Tibial nerve (tissue), 4 donors: ENCODE measurements at regions not wholly inside any gene's neighbourhood (a gene's known extent, or its start where the extent isn't known, plus 50 kb on each side); places are given as distances from the start of the nearest gene placed in this dataset.

Source experiments
- DNase-seq, 2 donors: peaks; one replicate each; pipeline ENCODE4 v3.0.0-alpha.2; 2019; ENCODE audit warnings: low spot score in 2 of 2
- H3K27ac ChIP-seq, 4 donors: fragments of 200-600 bp; sonication (generic) in 3 of 4; one replicate each; pipeline ENCODE4 v1.5.1; 2017 to 2019; ENCODE audit warnings: mild to moderate bottlenecking in 1 of 4
- H3K27me3 ChIP-seq, 2 donors: fragments of 200-600 bp; sonication (generic) in 1 of 2; one replicate each; pipeline versions ENCODE4 v1.5.1 to v1.6.0; 2017 to 2019
- H3K36me3 ChIP-seq, 3 donors: fragments of 200-600 bp; sonication (generic); one replicate each; pipeline ENCODE4 v1.5.1; 2018 to 2019
- H3K4me1 ChIP-seq, 4 donors: fragments of 200-600 bp; sonication (generic) in 3 of 4; one replicate each; pipeline ENCODE4 v1.5.1; 2017 to 2019
- H3K4me3 ChIP-seq, 4 donors: fragments of 200-600 bp; sonication (generic) in 3 of 4; one replicate each; pipeline ENCODE4 v1.5.1; 2017 to 2019; ENCODE audit warnings: mild to moderate bottlenecking in 1 of 4, moderate library complexity in 1 of 4
- H3K9me3 ChIP-seq, 4 donors: fragments of 200-600 bp; sonication (generic) in 3 of 4; one replicate each; pipeline ENCODE4 v1.5.1; 2017 to 2019
- CTCF ChIP-seq, 5 experiments: fragments of 200-600 bp in 3 of 5; fragments of 450-650 bp in 2 of 5; sonication (generic) in 3 of 5; IDR thresholded peaks; one replicate each; pipeline ENCODE4 v1.5.1; 2016 to 2019; ENCODE audit warnings: antibody characterized with exemption in 5 of 5, mild to moderate bottlenecking in 3 of 5, moderate library complexity in 2 of 5
- EP300 ChIP-seq, 2 donors: sonication (generic); formaldehyde crosslinking; IDR thresholded peaks; one replicate each; pipeline ENCODE4 v1.6.1; 2017; ENCODE audit warnings: antibody characterized with exemption in 2 of 2, mild to moderate bottlenecking in 1 of 2
- POLR2A ChIP-seq, 2 donors: fragments of 450-650 bp; IDR thresholded peaks; one replicate each; pipeline ENCODE4 v1.6.1; 2017; ENCODE audit warnings: antibody characterized with exemption in 2 of 2, mild to moderate bottlenecking in 2 of 2, moderate library complexity in 2 of 2
- WGBS, 2 donors: methylation state at CpG; one replicate each; pipeline ENCODE4 v1.1.5; 2018; 5-methylcytosine and 5-hydroxymethylcytosine counted together

DNA sequence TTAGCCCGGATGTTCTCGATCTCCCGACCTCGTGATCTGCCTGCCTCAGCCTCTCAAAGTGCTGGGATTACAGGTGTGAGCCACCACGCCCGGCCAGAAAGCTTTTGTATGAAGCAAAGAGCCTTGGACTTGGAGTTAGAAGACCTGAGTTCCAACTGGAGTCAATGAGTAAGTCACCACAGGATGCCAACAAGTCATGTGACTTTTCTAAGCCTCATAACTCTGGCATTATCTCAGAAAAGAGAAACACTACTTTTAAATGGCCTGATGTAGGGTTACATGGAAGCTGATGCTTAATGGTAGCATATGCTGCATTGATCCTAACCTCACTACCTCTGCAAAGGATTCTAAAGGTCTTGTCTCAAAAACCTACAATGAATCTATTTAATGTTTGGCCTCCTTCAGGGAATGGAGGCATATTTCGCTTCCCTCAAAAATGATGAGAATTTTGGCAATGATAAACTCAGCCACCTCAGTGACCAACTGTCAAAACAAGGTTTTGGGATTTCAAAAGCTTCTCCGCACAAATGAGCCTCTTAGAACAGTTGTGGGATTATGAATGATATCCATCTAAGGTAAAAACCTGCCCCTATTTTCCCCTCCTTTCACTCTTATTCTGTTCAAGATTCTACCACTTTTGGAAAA is 236.8 kb downstream of the ACTL7B start:
- H3K27me3 ChIP-seq: no peaks in the 10 kb centered on the region
- H3K9me3 ChIP-seq: no peaks in the 10 kb centered on the region
- no peak for DNase-seq
- WGBS, 2 donors: 92 to 94% methylated on average over 8 of the region's 8 CpGs
- H3K4me3 ChIP-seq: no peak overlapping the region
- H3K27ac ChIP-seq: no peak overlapping the region
- TF ChIP-seq POLR2A (IDR thresholded peaks at IDR 0.05): no peak
- TF ChIP-seq CTCF (IDR thresholded peaks at IDR 0.05): no peak
- TF ChIP-seq EP300 (IDR thresholded peaks at IDR 0.05): no peak
- H3K36me3 ChIP-seq: no peaks in the 10 kb centered on the region
- H3K4me1 ChIP-seq: no peaks in the 10 kb centered on the region

DNA sequence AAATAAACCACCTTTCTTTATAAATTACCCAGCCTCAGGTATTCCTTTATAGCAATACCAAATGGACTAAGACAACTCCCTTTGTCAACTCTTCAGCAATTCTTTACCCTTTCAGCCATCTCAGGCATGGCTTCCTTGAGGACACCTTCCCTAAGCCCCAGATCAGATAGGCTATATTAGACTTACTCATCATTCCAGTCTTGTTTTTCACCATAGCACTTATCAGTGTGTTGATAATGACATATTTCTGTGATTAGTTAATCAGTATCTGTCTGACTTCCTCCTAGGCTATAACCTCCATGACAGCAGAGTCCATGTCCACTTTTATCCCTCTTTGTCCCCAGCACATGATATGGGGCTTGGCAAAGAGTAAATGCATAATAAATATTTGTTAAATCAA is 238.1 kb downstream of the ACTL7B start:
- no peak for DNase-seq
- Histone ChIP-seq H3K4me3 (no peak overlapping the region), H3K36me3 (no peaks in the 10 kb centered on the region), H3K4me1 (no peaks in the 10 kb centered on the region), H3K27ac (no peak overlapping the region), H3K9me3 (no peaks in the 10 kb centered on the region), H3K27me3 (no peaks in the 10 kb centered on the region)
- TF ChIP-seq CTCF (IDR thresholded peaks at IDR 0.05): no peak
- no peak for TF ChIP-seq EP300 (IDR thresholded peaks at IDR 0.05)
- no peak for TF ChIP-seq POLR2A (IDR thresholded peaks at IDR 0.05)

- WGBS, 2 donors: 50 to 69% methylated on average over 1 of the region's 1 CpG
- Histone ChIP-seq H3K4me1 (no peaks in the 10 kb centered on the region), H3K36me3 (no peaks in the 10 kb centered on the region), H3K9me3 (no peaks in the 10 kb centered on the region), H3K4me3 (no peak overlapping the region), H3K27ac (no peak overlapping the region), H3K27me3 (no peaks in the 10 kb centered on the region)
- DNase-seq: no peak
- TF ChIP-seq EP300 (IDR thresholded peaks at IDR 0.05) (no peak), POLR2A (IDR thresholded peaks at IDR 0.05) (no peak), CTCF (IDR thresholded peaks at IDR 0.05) (no peak)
Measured at GRCh38 chr9:108615152-108615551, 240.6 kb downstream of the ACTL7B start.

DNA sequence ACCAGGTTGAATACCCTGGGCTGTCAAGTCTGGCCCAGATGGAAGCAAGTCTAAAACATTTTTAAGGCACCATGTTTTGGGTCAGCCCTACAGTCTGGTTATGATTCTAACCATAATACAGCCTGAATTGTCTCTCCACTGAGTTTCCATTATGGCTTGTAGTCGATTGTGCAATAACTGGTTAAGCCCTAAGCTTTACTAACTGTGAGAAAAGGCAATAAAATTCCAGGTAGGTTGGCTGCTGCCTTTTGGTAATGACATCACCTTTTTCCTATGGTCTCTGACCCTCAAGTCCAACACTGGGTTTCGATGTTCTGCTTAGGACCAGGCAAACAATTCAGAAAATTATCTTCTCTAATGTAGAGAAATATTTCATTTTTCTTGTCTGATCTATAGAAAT is 243.3 kb downstream of the ACTL7B start:
- Histone ChIP-seq H3K4me1 (no peaks in the 10 kb centered on the region), H3K36me3 (no peaks in the 10 kb centered on the region), H3K9me3 (no peaks in the 10 kb centered on the region), H3K27ac (no peak overlapping the region), H3K4me3 (no peak overlapping the region), H3K27me3 (no peaks in the 10 kb centered on the region)
- TF ChIP-seq EP300 (IDR thresholded peaks at IDR 0.05): no peak
- TF ChIP-seq POLR2A (IDR thresholded peaks at IDR 0.05): no peak
- TF ChIP-seq CTCF (IDR thresholded peaks at IDR 0.05): no peak
- no peak for DNase-seq
- WGBS, 2 donors: 67% methylated on average over 2 of the region's 2 CpGs

DNA sequence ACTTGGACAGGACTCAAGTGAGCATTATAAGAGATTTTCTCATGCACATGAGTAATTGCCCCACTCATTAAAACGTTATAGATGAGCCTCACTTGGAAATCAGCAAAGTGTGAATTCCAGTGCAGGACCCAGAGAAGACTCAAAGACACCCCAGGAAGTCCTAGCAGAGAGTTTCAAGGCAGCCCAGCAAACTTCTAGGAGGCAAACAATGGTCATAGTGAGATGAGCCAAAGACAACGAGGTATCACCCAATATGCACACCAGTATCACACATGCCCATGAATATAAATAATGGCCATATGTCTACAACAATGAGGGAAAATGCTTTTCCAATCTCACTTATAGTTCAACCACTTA is 245.9 kb downstream of the ACTL7B start:
- H3K27ac ChIP-seq: no peak overlapping the region
- no peaks in the 10 kb centered on the region for H3K27me3 ChIP-seq
- no peaks in the 10 kb centered on the region for H3K9me3 ChIP-seq
- DNase-seq: no peak
- H3K4me3 ChIP-seq: no peak overlapping the region
- no peaks in the 10 kb centered on the region for H3K4me1 ChIP-seq
- WGBS, 2 donors: 43 to 53% methylated on average over 2 of the region's 2 CpGs
- no peaks in the 10 kb centered on the region for H3K36me3 ChIP-seq
- no peak for TF ChIP-seq EP300 (IDR thresholded peaks at IDR 0.05)
- no peak for TF ChIP-seq CTCF (IDR thresholded peaks at IDR 0.05)
